ENCODE measurements at regions not wholly inside any gene's neighbourhood (a gene's known extent, or its start where the extent isn't known, plus 50 kb on each side); places are given as distances from the start of the nearest gene placed in this dataset.

DNA sequence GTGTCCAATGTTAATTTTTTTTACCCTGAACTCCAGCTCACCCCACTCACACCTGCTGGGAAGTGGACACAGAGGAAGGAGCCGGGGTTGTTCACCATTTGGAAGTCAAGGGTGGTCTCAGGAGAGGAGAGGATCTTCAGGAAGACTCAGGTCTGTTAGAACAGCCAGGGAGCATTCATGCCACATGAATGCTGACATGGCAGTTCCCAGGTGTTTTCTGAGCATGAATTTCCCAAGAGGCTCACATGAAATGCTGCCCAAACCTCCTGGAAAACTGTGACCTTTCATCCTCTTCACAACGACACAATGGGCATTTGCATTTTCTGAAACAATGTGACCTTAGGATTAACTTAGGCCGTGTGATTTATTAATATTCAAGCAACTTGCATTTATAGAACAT is 2409.2 kb downstream of the TP53TG3F start:
- H3K27me3 ChIP-seq (ENCODE audit: control insufficient read depth, low read length): no peaks in the 10 kb centered on the region
- H3K4me2 ChIP-seq (ENCODE audit: low read length): no peak overlapping the region
- H3K27ac ChIP-seq (ENCODE audit: low read depth, low read length): no peak overlapping the region
- H4K20me1 ChIP-seq (ENCODE audit: control insufficient read depth, insufficient read depth, low read depth, low read length): no peaks in the 10 kb centered on the region
- TF ChIP-seq CTCF (IDR thresholded peaks at IDR 0.05; ENCODE audit: low read depth, low read length, poor library complexity, severe bottlenecking) (no peak), EZH2phosphoT487 (IDR thresholded peaks at IDR 0.05; ENCODE audit: borderline replicate concordance, low read length) (no peak)
- no peaks in the 10 kb centered on the region for H3K79me2 ChIP-seq (ENCODE audit: control insufficient read depth, low read length)
- H3K4me3 ChIP-seq (ENCODE audit: low read length): no peak overlapping the region
- no peaks in the 10 kb centered on the region for H3K4me1 ChIP-seq (ENCODE audit: control insufficient read depth, low read length)
- no peaks in the 10 kb centered on the region for H3F3A ChIP-seq (ENCODE audit: control insufficient read depth, insufficient read depth)
- H3K9me3 ChIP-seq (ENCODE audit: control insufficient read depth, insufficient read depth, low read length): peaks cover 4% of the 10 kb centered on the region; the same call in 1 of the 2 replicates
- H3K9me2 ChIP-seq (replicated peaks; ENCODE audit: control insufficient read depth, low read length): no peaks in the 10 kb centered on the region
- H3K36me3 ChIP-seq (ENCODE audit: control insufficient read depth, low read length): no peaks in the 10 kb centered on the region

GRCh38 chr16:35873472-35873871 is 2414.1 kb downstream of the TP53TG3F start:
- H4K20me1 ChIP-seq (ENCODE audit: control insufficient read depth, insufficient read depth, low read depth, low read length): no peaks in the 10 kb centered on the region
- H3K27me3 ChIP-seq (ENCODE audit: control insufficient read depth, low read length): no peaks in the 10 kb centered on the region
- no peaks in the 10 kb centered on the region for H3K36me3 ChIP-seq (ENCODE audit: control insufficient read depth, low read length)
- H3K79me2 ChIP-seq (ENCODE audit: control insufficient read depth, low read length): no peaks in the 10 kb centered on the region
- no peaks in the 10 kb centered on the region for H3F3A ChIP-seq (ENCODE audit: control insufficient read depth, insufficient read depth)
- no peak overlapping the region for H3K4me3 ChIP-seq (ENCODE audit: low read length)
- H3K4me1 ChIP-seq (ENCODE audit: control insufficient read depth, low read length): no peaks in the 10 kb centered on the region
- no peaks in the 10 kb centered on the region for H3K9me2 ChIP-seq (replicated peaks; ENCODE audit: control insufficient read depth, low read length)
- H3K4me2 ChIP-seq (ENCODE audit: low read length): no peak overlapping the region
- H3K9me3 ChIP-seq (ENCODE audit: control insufficient read depth, insufficient read depth, low read length): peaks cover 7% of the 10 kb centered on the region; the same call in 1 of the 2 replicates
- H3K27ac ChIP-seq (ENCODE audit: low read depth, low read length): no peak overlapping the region
- TF ChIP-seq CTCF (IDR thresholded peaks at IDR 0.05; ENCODE audit: low read depth, low read length, poor library complexity, severe bottlenecking): no peak
- TF ChIP-seq EZH2phosphoT487 (IDR thresholded peaks at IDR 0.05; ENCODE audit: borderline replicate concordance, low read length): no peak

DNA sequence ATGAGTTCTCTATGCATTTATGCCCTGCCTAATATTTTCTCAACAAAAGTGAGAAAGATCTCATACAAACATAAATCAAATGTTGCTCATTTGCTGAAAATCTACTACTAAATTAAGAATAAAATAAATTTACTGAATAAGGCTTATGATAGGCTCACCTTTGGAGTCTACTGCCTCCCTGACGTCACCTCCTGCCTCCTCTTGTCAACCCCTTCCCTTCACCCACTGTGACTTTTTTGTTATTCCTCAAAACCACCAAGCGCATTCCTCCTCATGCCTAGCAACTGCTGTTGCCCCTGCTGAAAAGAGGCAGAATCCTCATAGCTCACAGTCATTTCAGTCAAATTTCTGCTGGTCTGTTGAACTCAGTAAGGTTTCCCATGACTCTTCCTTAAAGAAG is 2422.2 kb downstream of the TP53TG3F start:
- Histone ChIP-seq H3K4me1 (ENCODE audit: control insufficient read depth, low read length) (no peaks in the 10 kb centered on the region), H3K27me3 (ENCODE audit: control insufficient read depth, low read length) (no peaks in the 10 kb centered on the region), H4K20me1 (ENCODE audit: control insufficient read depth, insufficient read depth, low read depth, low read length) (no peaks in the 10 kb centered on the region), H3K9me3 (ENCODE audit: control insufficient read depth, insufficient read depth, low read length) (peaks cover 3% of the 10 kb centered on the region; the same call in 1 of the 2 replicates), H3K4me3 (ENCODE audit: low read length) (no peak overlapping the region), H3K4me2 (ENCODE audit: low read length) (no peak overlapping the region), H3K9me2 (replicated peaks; ENCODE audit: control insufficient read depth, low read length) (no peaks in the 10 kb centered on the region), H3F3A (ENCODE audit: control insufficient read depth, insufficient read depth) (no peaks in the 10 kb centered on the region), H3K36me3 (ENCODE audit: control insufficient read depth, low read length) (no peaks in the 10 kb centered on the region), H3K79me2 (ENCODE audit: control insufficient read depth, low read length) (no peaks in the 10 kb centered on the region), H3K27ac (ENCODE audit: low read depth, low read length) (no peak overlapping the region)
- TF ChIP-seq CTCF (IDR thresholded peaks at IDR 0.05; ENCODE audit: low read depth, low read length, poor library complexity, severe bottlenecking): no peak
- no peak for TF ChIP-seq EZH2phosphoT487 (IDR thresholded peaks at IDR 0.05; ENCODE audit: borderline replicate concordance, low read length)

Measured in DOHH2 (cell line).